Neural crest cell (in vitro differentiated cells): ENCODE measurements at regions not wholly inside any gene's neighbourhood (a gene's known extent, or its start where the extent isn't known, plus 50 kb on each side); places are given as distances from the start of the nearest gene placed in this dataset.

Experiments used
- DNase-seq: peaks from one replicate; pipeline ENCODE4 v3.0.0; 2021; ENCODE audit warnings: low read depth, mixed read lengths, low spot score
- H3K27ac Mint-ChIP-seq: one replicate; pipeline ENCODE4 v1.8.0; 2021; ENCODE audit warnings: mild to moderate bottlenecking, mixed read lengths; ENCODE audit not compliant: unreplicated experiment
- H3K27me3 Mint-ChIP-seq: 2 replicates; pipeline ENCODE4 v1.8.0; 2021; ENCODE audit warnings: low read depth, mild to moderate bottlenecking, mixed read lengths
- H3K36me3 Mint-ChIP-seq: 2 replicates; pipeline ENCODE4 v1.8.0; 2021; ENCODE audit warnings: low read depth, mild to moderate bottlenecking, mixed read lengths
- H3K4me1 Mint-ChIP-seq: 2 replicates; pipeline ENCODE4 v1.8.0; 2021; ENCODE audit warnings: mixed read lengths
- H3K4me3 Mint-ChIP-seq: one replicate; pipeline ENCODE4 v1.8.0; 2021; ENCODE audit warnings: mild to moderate bottlenecking, mixed read lengths
- H3K9me3 Mint-ChIP-seq: 2 replicates; pipeline ENCODE4 v1.8.0; 2021; ENCODE audit warnings: mixed read lengths
- TF ChIP-seq, protein P1 (sequence below): fragments of 200-600 bp; sonication (generic); conservative IDR thresholded peaks from 2 replicates; pipeline ENCODE4 v1.5.0; 2021; ENCODE audit warnings: antibody characterized with exemption, mild to moderate bottlenecking

DNA sequence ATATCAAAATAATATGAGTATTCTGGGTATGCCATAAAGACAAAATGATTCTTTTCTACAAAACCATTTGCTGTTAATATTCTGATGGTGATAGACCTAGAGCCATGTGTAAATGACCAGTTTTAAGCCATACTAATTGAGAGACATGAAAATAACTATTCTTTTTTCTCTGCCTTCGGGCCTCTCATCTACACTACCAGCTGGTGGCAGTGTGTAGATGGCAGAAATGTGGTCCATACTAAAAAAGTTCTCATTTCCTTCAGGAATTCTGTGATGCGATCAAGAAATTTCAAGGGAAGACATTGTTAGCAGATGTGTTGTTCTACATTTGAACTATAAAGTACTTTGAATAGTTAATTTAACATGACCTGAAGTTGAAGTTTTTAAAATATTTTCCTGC is 485.2 kb downstream of the TRIB2 start:
- no peak overlapping the region for H3K4me3 Mint-ChIP-seq
- no peak for DNase-seq
- peaks cover under 1% of the 10 kb centered on the region for H3K9me3 Mint-ChIP-seq
- H3K36me3 Mint-ChIP-seq, result no peaks in the 10 kb centered on the region
- no peaks in the 10 kb centered on the region for H3K4me1 Mint-ChIP-seq
- H3K27ac Mint-ChIP-seq, result no peak overlapping the region
- TF ChIP-seq, protein P1, sequence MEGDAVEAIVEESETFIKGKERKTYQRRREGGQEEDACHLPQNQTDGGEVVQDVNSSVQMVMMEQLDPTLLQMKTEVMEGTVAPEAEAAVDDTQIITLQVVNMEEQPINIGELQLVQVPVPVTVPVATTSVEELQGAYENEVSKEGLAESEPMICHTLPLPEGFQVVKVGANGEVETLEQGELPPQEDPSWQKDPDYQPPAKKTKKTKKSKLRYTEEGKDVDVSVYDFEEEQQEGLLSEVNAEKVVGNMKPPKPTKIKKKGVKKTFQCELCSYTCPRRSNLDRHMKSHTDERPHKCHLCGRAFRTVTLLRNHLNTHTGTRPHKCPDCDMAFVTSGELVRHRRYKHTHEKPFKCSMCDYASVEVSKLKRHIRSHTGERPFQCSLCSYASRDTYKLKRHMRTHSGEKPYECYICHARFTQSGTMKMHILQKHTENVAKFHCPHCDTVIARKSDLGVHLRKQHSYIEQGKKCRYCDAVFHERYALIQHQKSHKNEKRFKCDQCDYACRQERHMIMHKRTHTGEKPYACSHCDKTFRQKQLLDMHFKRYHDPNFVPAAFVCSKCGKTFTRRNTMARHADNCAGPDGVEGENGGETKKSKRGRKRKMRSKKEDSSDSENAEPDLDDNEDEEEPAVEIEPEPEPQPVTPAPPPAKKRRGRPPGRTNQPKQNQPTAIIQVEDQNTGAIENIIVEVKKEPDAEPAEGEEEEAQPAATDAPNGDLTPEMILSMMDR, result peak; percentile 20
- no peaks in the 10 kb centered on the region for H3K27me3 Mint-ChIP-seq

DNA sequence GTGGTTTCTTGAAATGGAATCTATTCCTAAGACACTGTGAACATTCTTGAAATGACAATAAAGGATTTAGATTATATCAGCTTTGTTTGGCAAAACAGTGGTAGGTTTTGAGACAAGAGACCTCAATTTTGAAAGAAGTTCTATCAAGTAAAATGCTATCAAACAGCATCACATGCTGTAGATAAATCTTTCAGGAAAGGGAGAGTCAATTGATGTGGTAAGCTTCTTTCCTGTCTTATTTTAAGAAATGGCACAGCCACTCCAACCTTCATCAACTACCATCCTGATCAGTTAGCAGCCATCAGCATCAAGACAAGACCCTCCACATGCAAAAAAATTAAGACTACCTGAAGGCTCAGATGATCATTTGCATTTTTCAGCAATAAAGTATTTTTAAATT is 495.4 kb downstream of the TRIB2 start:
- peaks cover 3% of the 10 kb centered on the region for H3K36me3 Mint-ChIP-seq
- TF ChIP-seq, protein P1, result no peak
- peaks cover 18% of the 10 kb centered on the region for H3K9me3 Mint-ChIP-seq
- H3K27me3 Mint-ChIP-seq, result no peaks in the 10 kb centered on the region
- no peak overlapping the region for H3K27ac Mint-ChIP-seq
- H3K4me3 Mint-ChIP-seq, result no peak overlapping the region
- DNase-seq, result no peak
- no peaks in the 10 kb centered on the region for H3K4me1 Mint-ChIP-seq

DNA sequence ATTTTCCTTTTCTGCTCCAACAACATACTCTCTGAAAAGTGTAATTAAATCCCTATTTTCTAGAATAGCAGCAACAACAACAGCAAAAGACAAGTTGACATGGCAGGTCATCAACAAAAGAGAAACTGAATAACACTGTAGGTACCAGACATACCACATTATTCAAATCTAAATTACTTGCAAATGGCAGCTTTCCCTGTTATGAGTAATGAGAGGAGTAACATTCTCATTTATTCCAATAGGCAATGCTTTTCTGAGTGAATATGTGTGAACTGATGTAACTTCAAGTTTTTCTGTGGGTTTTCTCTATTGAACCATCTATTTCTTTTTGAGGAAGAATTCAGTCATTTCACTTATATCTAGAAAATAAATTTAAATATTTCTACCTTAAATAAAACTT is 501.5 kb downstream of the TRIB2 start:
- no peak overlapping the region for H3K27ac Mint-ChIP-seq
- no peaks in the 10 kb centered on the region for H3K4me1 Mint-ChIP-seq
- H3K9me3 Mint-ChIP-seq, result peaks cover 9% of the 10 kb centered on the region
- TF ChIP-seq, protein P1, result no peak
- no peaks in the 10 kb centered on the region for H3K27me3 Mint-ChIP-seq
- H3K36me3 Mint-ChIP-seq, result peaks cover 3% of the 10 kb centered on the region
- no peak overlapping the region for H3K4me3 Mint-ChIP-seq
- no peak for DNase-seq

DNA sequence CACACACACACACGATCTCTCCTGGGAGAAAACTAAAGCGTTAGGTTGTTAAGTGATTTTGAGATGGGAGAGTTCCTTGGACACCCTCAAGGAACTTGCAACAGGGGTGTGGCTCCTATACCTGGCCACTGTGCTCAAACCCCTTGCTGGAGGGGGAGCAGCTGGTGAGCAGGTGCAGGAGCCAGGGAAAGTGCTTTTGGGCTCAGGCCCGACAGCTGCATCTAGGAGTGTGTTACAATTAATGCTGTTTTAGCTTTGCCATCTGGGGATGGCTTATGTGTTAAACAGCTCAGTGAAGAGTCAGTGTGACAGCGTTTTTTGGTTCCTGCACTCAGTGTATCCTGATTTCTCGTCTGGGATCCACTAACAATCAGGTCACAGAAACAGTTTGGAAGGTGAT is 510.8 kb downstream of the TRIB2 start:
- no peaks in the 10 kb centered on the region for H3K9me3 Mint-ChIP-seq
- no peak overlapping the region for H3K27ac Mint-ChIP-seq
- no peak for DNase-seq
- TF ChIP-seq, protein P1, result no peak
- no peaks in the 10 kb centered on the region for H3K4me1 Mint-ChIP-seq
- H3K36me3 Mint-ChIP-seq, result no peaks in the 10 kb centered on the region
- peaks cover 15% of the 10 kb centered on the region for H3K27me3 Mint-ChIP-seq
- no peak overlapping the region for H3K4me3 Mint-ChIP-seq

DNA sequence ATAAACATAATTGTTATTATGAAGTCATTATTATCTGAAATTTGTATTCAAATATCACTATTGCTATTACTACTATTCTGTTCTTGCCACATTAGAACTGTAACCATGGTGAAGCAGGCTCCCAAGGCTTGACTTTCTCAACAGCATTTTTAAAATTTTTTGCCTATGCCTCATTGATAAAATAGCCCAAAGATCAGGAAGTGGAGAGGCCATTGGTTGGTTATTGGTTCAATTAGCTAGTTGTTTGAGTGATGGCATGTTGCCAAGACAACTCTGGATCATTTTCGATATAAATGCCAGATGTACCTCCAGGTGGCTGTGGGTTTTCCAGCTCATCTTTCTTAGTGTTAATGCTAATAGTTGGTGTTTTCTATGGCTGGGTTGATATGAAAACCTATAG is 513.5 kb downstream of the TRIB2 start:
- Mint-ChIP-seq H3K4me1 (no peaks in the 10 kb centered on the region), H3K4me3 (no peak overlapping the region), H3K36me3 (no peaks in the 10 kb centered on the region), H3K27ac (no peak overlapping the region), H3K9me3 (no peaks in the 10 kb centered on the region), H3K27me3 (peaks cover 19% of the 10 kb centered on the region)
- no peak for DNase-seq
- TF ChIP-seq, protein P1, result no peak

DNA sequence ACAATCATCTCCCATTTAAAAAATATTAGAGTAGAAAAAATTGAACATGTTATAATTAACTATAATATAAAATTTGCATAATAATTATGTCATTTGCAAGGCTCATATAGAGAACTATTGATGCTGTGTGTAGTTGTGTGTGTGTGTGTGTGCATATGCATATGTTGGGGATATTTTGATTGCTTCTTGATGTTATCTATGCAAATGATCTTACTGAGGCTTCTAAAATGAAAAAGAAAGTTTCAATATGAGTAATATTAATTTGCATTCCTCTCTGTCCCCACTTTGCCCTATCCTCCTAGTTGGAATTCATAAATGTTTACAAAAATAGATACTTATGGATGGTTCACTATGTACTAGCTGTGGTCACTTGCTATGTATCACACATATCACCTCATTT is 523.3 kb downstream of the TRIB2 start:
- TF ChIP-seq, protein P1, result no peak
- DNase-seq, result no peak
- no peaks in the 10 kb centered on the region for H3K27me3 Mint-ChIP-seq
- no peaks in the 10 kb centered on the region for H3K36me3 Mint-ChIP-seq
- no peaks in the 10 kb centered on the region for H3K4me1 Mint-ChIP-seq
- no peak overlapping the region for H3K4me3 Mint-ChIP-seq
- H3K27ac Mint-ChIP-seq, result no peak overlapping the region
- H3K9me3 Mint-ChIP-seq, result peaks cover 5% of the 10 kb centered on the region
